DND-41 (cell line): ENCODE measurements at regions not wholly inside any gene's neighbourhood (a gene's known extent, or its start where the extent isn't known, plus 50 kb on each side); places are given as distances from the start of the nearest gene placed in this dataset.

Experiments
- ATAC-seq: fragments of 200-7000 bp; cut with Tn5 transposase; 3 replicates; pipeline ENCODE4 v1.9.1; 2021; ENCODE audit warnings: low read depth; ENCODE audit not compliant: insufficient read depth
- DNase-seq: peaks from one replicate; pipeline ENCODE4 v3.0.0-alpha.2; 2020
- H2AFZ ChIP-seq: 2 replicates; pipeline ENCODE4 v1.6.0; 2012; ENCODE audit warnings: low read depth, low read length
- H3K27ac ChIP-seq: 2 replicates; pipeline ENCODE4 v1.5.1; 2012; ENCODE audit warnings: low read length, inconsistent platforms
- H3K27me3 ChIP-seq: fragments of 200-600 bp; sonication (generic); 2 replicates; pipeline ENCODE4 v1.6.0; 2012; ENCODE audit warnings: low read length, mild to moderate bottlenecking, inconsistent platforms; ENCODE audit not compliant: insufficient read depth, poor library complexity
- H3K36me3 ChIP-seq: 2 replicates; pipeline ENCODE4 v1.5.1; 2012; ENCODE audit warnings: low read length, inconsistent platforms; ENCODE audit not compliant: insufficient read depth
- H3K4me1 ChIP-seq: 2 replicates; pipeline ENCODE4 v1.5.1; 2012; ENCODE audit warnings: mild to moderate bottlenecking, low read length; ENCODE audit not compliant: insufficient read depth
- H3K4me2 ChIP-seq: 2 replicates; pipeline ENCODE4 v1.6.0; 2012; ENCODE audit warnings: mild to moderate bottlenecking, moderate library complexity, low read length, inconsistent platforms; ENCODE audit not compliant: insufficient read depth
- H3K4me3 ChIP-seq, 2 experiments: fragments of 200-600 bp in 1 of 2; shearing (Covaris generic) in 1 of 2; 2 replicates each; pipeline ENCODE4 v1.5.1; 2012 to 2016; ENCODE audit warnings: inconsistent platforms in 2 of 2, low read length in 2 of 2, mild to moderate bottlenecking in 2 of 2, low read depth in 1 of 2, moderate library complexity in 1 of 2
- H3K79me2 ChIP-seq: 2 replicates; pipeline ENCODE4 v1.6.0; 2012; ENCODE audit warnings: low read length, inconsistent platforms; ENCODE audit not compliant: insufficient read depth
- H3K9ac ChIP-seq: 2 replicates; pipeline ENCODE4 v1.6.0; 2012; ENCODE audit warnings: low read depth, mild to moderate bottlenecking, inconsistent platforms, low read length, moderate library complexity
- H3K9me3 ChIP-seq: 2 replicates; pipeline ENCODE4 v1.5.1; 2012; ENCODE audit warnings: low read length, moderate library complexity, mild to moderate bottlenecking, inconsistent platforms; ENCODE audit not compliant: insufficient read depth, severe bottlenecking
- H4K20me1 ChIP-seq: 2 replicates; pipeline ENCODE4 v1.6.0; 2012; ENCODE audit warnings: low read length; ENCODE audit not compliant: insufficient read depth
- CTCF ChIP-seq: IDR thresholded peaks from 2 replicates; pipeline ENCODE4 v1.5.1; 2012; ENCODE audit warnings: borderline replicate concordance, low read length, moderate library complexity, mild to moderate bottlenecking; ENCODE audit not compliant: poor library complexity, severe bottlenecking; ENCODE audit errors: extremely low read depth
- EZH2 ChIP-seq: IDR thresholded peaks from 3 replicates; pipeline ENCODE4 v1.6.1; 2012; ENCODE audit warnings: borderline replicate concordance, low read depth, mild to moderate bottlenecking, moderate library complexity, low read length, inconsistent platforms; ENCODE audit not compliant: severe bottlenecking

- H3K27ac ChIP-seq: no peak overlapping the region
- H3K4me1 ChIP-seq: no peaks in the 10 kb centered on the region
- H3K36me3 ChIP-seq: no peaks in the 10 kb centered on the region
- H4K20me1 ChIP-seq: no peaks in the 10 kb centered on the region
- ATAC-seq: no peak
- H2AFZ ChIP-seq: no peak overlapping the region
- H3K9me3 ChIP-seq: no peaks in the 10 kb centered on the region
- no peak overlapping the region for H3K4me3 ChIP-seq
- H3K9ac ChIP-seq: no peak overlapping the region
- DNase-seq: no peak
- TF ChIP-seq CTCF (no peak), EZH2 (no peak)
- no peak overlapping the region for H3K4me2 ChIP-seq
- no peaks in the 10 kb centered on the region for H3K27me3 ChIP-seq
- H3K79me2 ChIP-seq: no peaks in the 10 kb centered on the region
Observed at GRCh38 chr16:63568164-63568563, 1531.9 kb upstream of the CDH8 start.

GRCh38 chr16:63563819-63564505 lies 1527.7 kb upstream of the CDH8 start:
- H4K20me1 ChIP-seq: no peaks in the 10 kb centered on the region
- no peaks in the 10 kb centered on the region for H3K27me3 ChIP-seq
- no peaks in the 10 kb centered on the region for H3K4me1 ChIP-seq
- no peak overlapping the region for H3K4me3 ChIP-seq
- TF ChIP-seq CTCF (no peak), EZH2 (no peak)
- ATAC-seq (no peak), DNase-seq (no peak)
- no peak overlapping the region for H2AFZ ChIP-seq
- H3K36me3 ChIP-seq: no peaks in the 10 kb centered on the region
- H3K27ac ChIP-seq: no peak overlapping the region
- H3K79me2 ChIP-seq: no peaks in the 10 kb centered on the region
- no peak overlapping the region for H3K4me2 ChIP-seq
- no peak overlapping the region for H3K9ac ChIP-seq
- H3K9me3 ChIP-seq: no peaks in the 10 kb centered on the region

- TF ChIP-seq EZH2 (no peak), CTCF (no peak)
- Histone ChIP-seq H3K36me3 (no peaks in the 10 kb centered on the region), H3K4me1 (no peaks in the 10 kb centered on the region), H4K20me1 (no peaks in the 10 kb centered on the region), H3K4me3 (no peak overlapping the region), H3K9me3 (no peaks in the 10 kb centered on the region), H3K9ac (no peak overlapping the region), H3K4me2 (no peak overlapping the region), H3K79me2 (no peaks in the 10 kb centered on the region), H3K27ac (no peak overlapping the region), H2AFZ (no peak overlapping the region), H3K27me3 (no peaks in the 10 kb centered on the region)
- DNase-seq (no peak), ATAC-seq (no peak)
Observed at GRCh38 chr16:63553980-63554379, 1517.7 kb upstream of the CDH8 start.

GRCh38 chr16:63539276-63539675 lies 1503.0 kb upstream of the CDH8 start:
- H3K27me3 ChIP-seq: no peaks in the 10 kb centered on the region
- no peak overlapping the region for H3K27ac ChIP-seq
- H4K20me1 ChIP-seq: no peaks in the 10 kb centered on the region
- no peak overlapping the region for H3K4me2 ChIP-seq
- no peaks in the 10 kb centered on the region for H3K9me3 ChIP-seq
- H2AFZ ChIP-seq: no peak overlapping the region
- no peaks in the 10 kb centered on the region for H3K79me2 ChIP-seq
- DNase-seq (no peak), ATAC-seq (no peak)
- no peak overlapping the region for H3K9ac ChIP-seq
- H3K4me3 ChIP-seq: no peak overlapping the region
- TF ChIP-seq EZH2 (no peak), CTCF (no peak)
- no peaks in the 10 kb centered on the region for H3K4me1 ChIP-seq
- H3K36me3 ChIP-seq: no peaks in the 10 kb centered on the region
